GM19452 (cell line): ENCODE measurements at regions not wholly inside any gene's neighbourhood (a gene's known extent, or its start where the extent isn't known, plus 50 kb on each side); places are given as distances from the start of the nearest gene placed in this dataset.

ENCODE experiments used
- ATAC-seq: cut with Tn5 transposase; IDR thresholded peaks from one replicate; pipeline ENCODE4 v1.9.1; 2021; ENCODE audit not compliant: unreplicated experiment

- ATAC-seq = no peak
These were observed 741.5 kb upstream of the RGMB start for GRCh38 chr5:98031926-98032325.

GRCh38 chr5:98041661-98042060 lies 731.8 kb upstream of the RGMB start:
- ATAC-seq = no peak

DNA sequence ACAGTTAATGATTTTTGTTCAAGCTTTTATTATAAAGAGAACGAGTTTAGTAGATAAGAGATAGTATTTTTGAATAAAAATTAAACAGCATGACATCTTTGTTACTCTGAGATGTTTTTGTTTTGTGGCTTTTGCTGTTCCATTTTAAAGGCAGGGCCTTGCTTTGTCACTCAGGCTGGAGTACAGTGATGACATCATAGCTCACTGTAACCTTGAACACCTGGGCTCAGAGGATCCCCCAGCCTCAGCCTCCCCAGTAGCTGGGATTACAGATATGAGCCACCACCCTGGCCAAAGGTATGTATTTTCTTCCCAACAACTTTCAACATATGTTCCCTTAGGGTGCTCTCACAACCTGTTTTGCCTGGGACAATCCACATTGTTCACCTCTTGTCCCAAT lies 730.9 kb upstream of the RGMB start:
- ATAC-seq = no peak

- ATAC-seq = no peak
These were observed 730.5 kb upstream of the RGMB start for GRCh38 chr5:98042961-98043360.

GRCh38 chr5:98050583-98050982 lies 722.9 kb upstream of the RGMB start:
- no peak for ATAC-seq

DNA sequence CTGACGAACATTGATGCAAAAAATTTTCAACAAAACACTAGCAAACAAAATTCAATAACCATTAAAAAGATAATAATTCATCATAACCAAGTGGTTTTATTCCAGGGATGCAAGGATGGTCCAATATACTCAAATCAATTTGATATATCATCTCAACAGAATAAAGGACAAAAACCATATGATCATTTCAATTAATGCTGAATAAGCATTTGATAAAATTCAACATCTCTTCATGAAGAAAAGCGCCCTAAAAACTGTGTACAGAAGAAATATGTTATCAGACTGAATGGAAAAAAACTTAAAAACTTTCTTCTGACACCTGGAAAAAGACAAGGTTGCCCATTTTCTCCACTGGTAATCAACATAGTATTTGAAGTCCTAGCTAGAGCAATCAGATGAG lies 720.3 kb upstream of the RGMB start:
- no peak for ATAC-seq

DNA sequence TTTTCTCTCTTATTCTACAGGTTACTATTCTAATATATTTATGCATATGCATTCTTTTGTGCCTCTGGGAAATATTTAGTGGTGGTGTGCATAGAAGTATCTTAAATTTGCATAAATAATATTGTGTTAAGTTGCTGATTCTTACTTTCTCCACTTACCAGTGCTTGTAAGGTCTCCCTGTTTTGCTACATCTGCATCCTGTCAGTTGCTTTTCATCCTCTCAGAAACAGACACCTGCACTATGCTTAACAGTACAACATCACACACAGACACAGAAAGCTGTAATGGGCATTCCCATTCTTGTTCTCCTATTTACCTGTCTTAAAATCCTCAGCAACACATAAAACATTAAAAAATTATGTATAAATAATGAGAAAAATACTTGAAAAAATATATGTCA lies 713.3 kb upstream of the RGMB start:
- ATAC-seq = no peak

GRCh38 chr5:98064118-98064685 lies 709.3 kb upstream of the RGMB start:
- no peak for ATAC-seq

GRCh38 chr5:98065261-98065909 lies 708.1 kb upstream of the RGMB start:
- ATAC-seq = no peak

DNA sequence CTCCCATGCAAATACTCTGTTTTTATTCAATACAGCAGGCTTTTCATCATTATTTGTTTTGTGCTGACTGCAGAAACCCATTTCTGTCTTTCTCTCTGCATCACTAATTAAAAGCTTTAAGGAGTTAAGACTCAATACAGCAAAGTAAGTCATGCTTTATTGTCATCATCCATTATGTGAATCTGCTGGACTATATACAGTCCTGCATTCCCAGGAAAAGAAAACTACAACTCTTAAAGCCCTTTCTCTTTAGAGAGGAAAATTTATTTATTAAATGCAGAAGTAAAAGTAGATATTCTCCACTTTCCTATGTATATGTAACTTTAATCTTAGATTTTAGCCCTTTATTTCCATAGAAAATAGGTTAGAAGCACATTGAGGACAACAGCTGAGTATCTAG lies 706.6 kb upstream of the RGMB start:
- no peak for ATAC-seq

DNA sequence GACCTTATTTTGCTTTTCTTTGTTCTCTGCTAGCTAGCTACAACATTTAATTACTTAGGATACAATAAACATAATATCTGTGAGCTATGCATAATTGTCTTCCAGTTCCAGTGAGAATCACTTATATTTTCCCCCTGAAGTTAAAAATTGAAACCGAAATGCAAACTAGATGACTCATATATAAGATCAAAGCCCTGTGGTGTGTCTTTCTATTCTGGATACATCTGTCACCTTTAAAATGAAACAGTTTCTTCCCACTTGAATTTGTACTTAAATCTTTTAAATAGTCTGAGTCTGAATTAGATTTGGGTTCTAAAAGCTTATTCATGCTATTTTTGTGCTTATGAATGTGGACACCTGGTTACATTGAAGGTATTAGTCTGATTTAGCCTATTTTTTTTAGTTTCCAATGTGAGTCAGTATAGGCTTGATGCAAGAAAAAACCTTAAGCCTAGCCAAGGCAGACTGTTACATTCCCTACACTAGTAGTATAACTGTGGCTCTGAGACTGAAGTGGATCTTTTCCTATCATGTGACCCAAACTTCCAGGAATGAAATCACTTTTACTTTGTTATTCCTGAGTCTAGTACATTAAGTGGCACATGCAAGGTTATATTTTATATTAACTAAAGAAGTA lies 703.5 kb upstream of the RGMB start:
- ATAC-seq = peak; percentile 70

DNA sequence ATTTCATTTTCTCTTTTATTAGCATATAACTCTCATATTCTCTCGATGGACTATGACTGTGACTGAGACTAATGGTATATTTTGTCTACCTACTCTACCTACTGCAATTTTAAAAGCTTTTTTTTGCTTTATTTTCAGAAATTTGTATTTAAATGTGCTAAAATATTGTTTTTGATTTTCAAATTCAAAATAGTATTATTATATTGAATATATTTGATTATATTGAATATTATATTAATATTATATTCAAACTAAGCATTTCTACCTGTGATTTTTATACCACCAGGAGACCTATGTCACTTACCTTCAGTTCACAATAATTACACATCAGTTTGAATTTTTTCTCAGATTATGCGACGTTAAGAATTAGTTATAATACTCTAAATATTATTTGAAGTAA lies 700.5 kb upstream of the RGMB start:
- no peak for ATAC-seq

DNA sequence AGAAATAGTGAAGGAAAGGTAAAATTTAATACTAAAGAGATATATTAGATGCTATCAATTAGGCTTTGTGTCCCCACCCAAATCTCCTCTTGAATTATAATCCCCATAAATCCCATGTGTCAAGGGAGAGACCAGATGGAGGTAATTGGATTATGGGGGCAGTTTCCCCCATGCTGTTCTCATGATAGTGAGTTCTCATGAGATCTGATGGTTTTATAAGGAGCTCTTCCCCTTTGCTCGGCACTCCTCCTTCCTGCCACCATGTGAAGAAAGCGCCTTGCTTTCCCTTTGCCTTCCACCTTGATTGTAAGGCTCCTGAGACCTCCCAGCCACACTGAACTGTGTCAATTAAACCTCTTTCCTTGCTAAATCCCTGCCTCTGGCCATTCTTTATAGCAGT lies 697.0 kb upstream of the RGMB start:
- no peak for ATAC-seq

DNA sequence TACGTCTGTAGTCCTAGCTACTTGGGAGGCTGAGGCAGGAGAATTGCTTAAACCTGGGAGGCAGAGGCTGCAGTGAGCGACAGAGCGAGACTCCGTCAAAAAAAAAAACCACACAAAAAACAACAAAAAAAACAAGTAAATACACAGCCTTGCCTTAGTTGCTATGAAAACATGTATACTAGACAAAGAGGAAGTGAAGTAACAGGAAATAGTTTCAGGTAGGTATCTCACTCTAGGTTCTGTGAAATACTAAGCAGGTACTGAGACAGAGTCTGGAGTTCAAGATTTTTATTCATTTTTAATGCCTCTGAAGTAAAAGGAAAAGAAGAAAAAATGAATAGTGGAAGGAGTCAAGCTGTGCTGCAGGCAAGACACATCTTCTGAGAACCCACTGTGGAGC lies 687.9 kb upstream of the RGMB start:
- ATAC-seq = no peak

DNA sequence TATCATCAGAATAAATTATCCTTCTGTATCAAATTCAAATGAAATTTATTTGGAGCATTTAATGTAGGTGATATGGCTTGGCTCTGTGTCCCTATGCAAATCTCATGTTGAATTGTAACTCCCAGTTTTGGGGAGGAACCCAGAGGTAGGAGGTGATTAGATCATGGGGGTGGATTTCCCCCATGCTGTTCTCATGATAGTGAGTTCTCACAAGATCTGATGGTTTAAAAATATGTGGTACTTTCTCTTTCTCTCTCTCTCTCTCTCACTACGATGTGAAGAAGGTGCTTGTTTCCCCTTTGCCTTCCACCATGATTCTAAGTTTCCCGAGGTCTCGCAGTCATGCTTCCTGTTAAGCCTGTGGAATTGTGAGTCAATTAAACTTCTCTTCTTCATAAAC lies 678.4 kb upstream of the RGMB start:
- no peak for ATAC-seq

- no peak for ATAC-seq
These were observed 677.3 kb upstream of the RGMB start for GRCh38 chr5:98096155-98096554.

GRCh38 chr5:98099448-98100105 lies 673.9 kb upstream of the RGMB start:
- ATAC-seq = no peak

DNA sequence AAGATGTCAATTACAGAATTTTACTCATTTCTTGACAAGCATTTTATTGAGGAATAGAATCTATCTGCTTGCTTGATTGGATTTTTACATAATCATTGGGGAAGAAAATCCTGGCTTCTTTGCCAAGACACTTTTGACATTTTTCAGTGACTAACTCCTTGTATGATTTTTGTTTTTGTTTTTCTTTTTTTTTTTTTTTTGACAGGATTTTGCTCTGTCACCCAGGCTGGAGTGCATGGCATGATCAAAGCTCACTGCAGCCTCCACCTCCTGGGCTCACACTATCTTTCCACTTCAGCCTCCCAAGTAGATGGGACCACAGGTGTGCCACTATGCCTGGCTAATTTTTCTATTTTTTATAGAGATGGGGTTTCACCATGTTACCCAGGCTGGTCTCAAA lies 672.3 kb upstream of the RGMB start:
- no peak for ATAC-seq

DNA sequence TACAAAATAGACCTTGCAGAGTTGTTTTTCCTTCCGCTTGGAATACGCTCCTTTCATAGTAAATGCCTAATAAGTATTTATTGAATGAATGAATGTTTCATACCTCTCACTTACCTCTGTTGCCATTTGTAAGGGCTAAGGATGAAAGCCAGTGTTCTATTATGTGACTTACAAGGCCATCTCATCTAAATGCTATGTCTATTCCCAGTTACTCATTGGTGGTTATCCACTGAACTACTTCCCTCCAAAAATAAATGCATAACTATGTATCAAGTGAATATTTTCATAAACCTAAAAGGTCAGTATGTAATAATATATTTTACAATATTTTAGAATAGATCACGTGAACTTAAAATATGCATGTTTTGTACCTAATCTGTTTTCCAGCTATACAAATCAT lies 670.5 kb upstream of the RGMB start:
- no peak for ATAC-seq

GRCh38 chr5:98103807-98104206 lies 669.7 kb upstream of the RGMB start:
- no peak for ATAC-seq

DNA sequence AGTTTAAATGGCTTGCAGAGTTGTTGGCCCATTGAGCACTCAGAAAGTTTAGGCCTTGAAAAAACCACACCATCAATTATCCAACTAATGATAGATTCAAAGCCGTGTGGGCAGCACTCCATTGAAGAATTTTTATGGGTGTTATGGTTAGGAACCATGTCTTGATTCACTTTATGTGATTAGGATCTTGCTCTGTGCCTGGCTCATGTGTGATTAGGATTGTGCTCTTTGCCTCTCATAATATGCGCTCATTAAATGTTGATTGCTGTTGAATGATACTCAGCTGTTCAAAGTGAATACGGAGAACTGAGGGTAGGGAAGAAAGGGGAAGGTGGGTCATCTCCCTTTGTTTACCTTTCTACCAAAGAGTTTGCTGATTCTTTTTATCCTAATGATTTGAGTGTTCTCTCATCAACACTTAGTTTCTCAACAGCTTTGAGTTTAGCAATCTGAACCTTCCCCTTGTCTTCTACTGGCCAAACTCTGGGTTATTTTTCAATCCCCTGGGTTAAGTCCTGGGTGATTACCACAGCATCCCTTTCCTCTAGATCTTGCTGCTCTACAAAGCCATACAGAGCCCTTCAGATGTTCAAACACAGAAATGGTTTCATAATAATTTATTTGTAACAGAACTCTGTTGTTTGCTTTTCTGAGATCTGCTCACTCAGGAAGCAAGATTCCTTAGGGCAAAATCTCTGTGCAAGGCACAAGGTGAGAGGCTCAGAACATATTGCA lies 668.8 kb upstream of the RGMB start:
- no peak for ATAC-seq

GRCh38 chr5:98105681-98106080 lies 667.8 kb upstream of the RGMB start:
- no peak for ATAC-seq
